ENCODE measurements at regions not wholly inside any gene's neighbourhood (a gene's known extent, or its start where the extent isn't known, plus 50 kb on each side); places are given as distances from the start of the nearest gene placed in this dataset.

GRCh38 chr14:88989911-88990310, 165.5 kb downstream of the TTC8 start:
- H2AK5ac ChIP-seq (ENCODE audit: insufficient read length, low read length): no peak overlapping the region
- no peak for TF ChIP-seq CTCF (conservative IDR thresholded peaks at IDR 0.05)
- no peak overlapping the region for H2BK120ac ChIP-seq (ENCODE audit: low read depth, low read length, poor library complexity, severe bottlenecking)
- H3T11ph ChIP-seq (ENCODE audit: low read length): no peak overlapping the region
- H3K36me3 Mint-ChIP-seq (ENCODE audit: insufficient read depth in 1 of 3, low read depth in 3 of 3): no peaks in the 10 kb centered on the region
- H3K23me2 ChIP-seq (ENCODE audit: insufficient read length, low read depth, low read length, poor library complexity, severe bottlenecking): no peaks in the 10 kb centered on the region
- H3K27ac Mint-ChIP-seq: no peak overlapping the region
- H3K27me3 ChIP-seq (ENCODE audit: insufficient read depth, low read length): no peaks in the 10 kb centered on the region
- H3K4me3 Mint-ChIP-seq: no peak overlapping the region
- no peak overlapping the region for H2BK15ac ChIP-seq (ENCODE audit: low read depth, low read length)
- no peaks in the 10 kb centered on the region for H3K79me1 ChIP-seq (ENCODE audit: insufficient read depth, low read depth, low read length, poor library complexity, severe bottlenecking)
- no peak overlapping the region for H2BK12ac ChIP-seq (ENCODE audit: insufficient read length, low read depth, low read length)
- H3K27me3 Mint-ChIP-seq (ENCODE audit: low read depth): peaks cover 44% of the 10 kb centered on the region
- H3K23ac ChIP-seq (ENCODE audit: insufficient read length, low read depth, low read length): no peak overlapping the region
- H3K56ac ChIP-seq (ENCODE audit: insufficient read length, low read depth, low read length): no peak overlapping the region
- H2AFZ ChIP-seq (ENCODE audit: low read length): no peak overlapping the region
- no peak overlapping the region for H3K4ac ChIP-seq (ENCODE audit: low read depth, low read length)
- H3K9me3 Mint-ChIP-seq: peaks cover 0 to 4% of the 10 kb centered on the region in 2 experiments; a peak in 2 of 5 replicates
- H2BK5ac ChIP-seq (ENCODE audit: insufficient read length, low read length): no peak overlapping the region
- H3K9ac ChIP-seq (ENCODE audit: extremely low read depth, insufficient read length, low read length): no peak overlapping the region
- no peaks in the 10 kb centered on the region for H3K4me1 Mint-ChIP-seq
- H3K9me3 ChIP-seq (ENCODE audit: control insufficient read depth, low read depth, low read length): no peaks in the 10 kb centered on the region
- H4K20me1 ChIP-seq (ENCODE audit: control insufficient read depth, insufficient read depth, insufficient read length): no peaks in the 10 kb centered on the region
- no peak overlapping the region for H3K18ac ChIP-seq (ENCODE audit: insufficient read length, low read depth, low read length)
- no peak for DNase-seq
- no peaks in the 10 kb centered on the region for H3K4me1 ChIP-seq (ENCODE audit: insufficient read depth, low read length)
- no peak overlapping the region for H4K8ac ChIP-seq (replicated peaks; ENCODE audit: insufficient read length, low read depth, low read length)
- no peak overlapping the region for H2BK20ac ChIP-seq (ENCODE audit: low read depth, low read length, poor library complexity, severe bottlenecking)
- H3K14ac ChIP-seq (ENCODE audit: insufficient read depth, low read length): no peak overlapping the region
- no peak overlapping the region for H3K4me2 ChIP-seq (ENCODE audit: insufficient read depth, insufficient read length, low read length)
- no CpG with 5 or more reads among the region's 1 CpG for WGBS (ENCODE audit: extremely low coverage, insufficient read length, low lambda C conversion rate)
- no peak overlapping the region for H4K5ac ChIP-seq (ENCODE audit: insufficient read length, low read depth, low read length)
- no peaks in the 10 kb centered on the region for H3K79me2 ChIP-seq (ENCODE audit: insufficient read depth, low read length)
- no peak overlapping the region for H3K27ac ChIP-seq (ENCODE audit: insufficient read length, low read depth, low read length)
- H4K91ac ChIP-seq (ENCODE audit: insufficient read length, low read depth, low read length): no peak overlapping the region
